Neuron (in vitro differentiated cells): ENCODE measurements at regions not wholly inside any gene's neighbourhood (a gene's known extent, or its start where the extent isn't known, plus 50 kb on each side); places are given as distances from the start of the nearest gene placed in this dataset.

Experiments used
- H2AFZ ChIP-seq: one replicate; pipeline ENCODE4 v1.6.1; 2013; ENCODE audit warnings: low read depth, mild to moderate bottlenecking, inconsistent platforms, low read length, moderate library complexity
- H3K27me3 ChIP-seq: one replicate; pipeline ENCODE4 v1.6.1; 2013; ENCODE audit warnings: low read length; ENCODE audit not compliant: insufficient read depth
- H3K36me3 ChIP-seq: one replicate; pipeline ENCODE4 v1.6.1; 2013; ENCODE audit warnings: low read length; ENCODE audit not compliant: insufficient read depth
- H3K4me1 ChIP-seq: one replicate; pipeline ENCODE4 v1.6.1; 2013; ENCODE audit warnings: low read length; ENCODE audit not compliant: insufficient read depth
- H3K4me3 ChIP-seq: 2 replicates; pipeline ENCODE4 v1.5.1; 2013; ENCODE audit warnings: mild to moderate bottlenecking, low read length, moderate library complexity
- H3K9me3 ChIP-seq: one replicate; pipeline ENCODE4 v1.6.1; 2013; ENCODE audit warnings: low read length

- Histone ChIP-seq H3K4me1 (no peaks in the 10 kb centered on the region), H3K9me3 (no peaks in the 10 kb centered on the region), H3K27me3 (no peaks in the 10 kb centered on the region), H3K36me3 (no peaks in the 10 kb centered on the region), H2AFZ (no peak overlapping the region), H3K4me3 (no peak overlapping the region)
These were observed 1006.8 kb upstream of the SEMA6D start for GRCh38 chr15:46710401-46710960.

DNA sequence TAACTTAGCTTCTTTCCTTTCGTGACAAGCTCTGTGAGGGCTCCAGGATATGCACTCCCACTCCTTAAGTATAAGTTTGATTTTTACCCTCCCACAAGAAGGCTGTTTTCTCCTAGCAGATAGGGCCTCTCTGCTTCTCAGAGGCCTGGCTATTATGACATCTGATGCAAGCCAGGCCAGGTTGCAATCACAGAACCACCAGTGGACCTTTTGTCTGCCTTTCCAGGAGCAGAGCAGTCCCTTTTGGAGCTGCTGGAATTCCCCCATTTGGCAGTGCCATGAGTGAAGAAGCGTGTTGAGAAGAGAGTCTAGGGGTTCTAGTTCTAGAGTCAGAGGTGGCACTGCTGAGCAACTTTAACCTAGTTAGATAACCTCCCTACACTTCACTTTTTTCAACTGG, 1004.3 kb upstream of the SEMA6D start:
- H3K9me3 ChIP-seq, result no peaks in the 10 kb centered on the region
- no peaks in the 10 kb centered on the region for H3K4me1 ChIP-seq
- H3K27me3 ChIP-seq, result no peaks in the 10 kb centered on the region
- no peak overlapping the region for H3K4me3 ChIP-seq
- H3K36me3 ChIP-seq, result no peaks in the 10 kb centered on the region
- no peak overlapping the region for H2AFZ ChIP-seq

DNA sequence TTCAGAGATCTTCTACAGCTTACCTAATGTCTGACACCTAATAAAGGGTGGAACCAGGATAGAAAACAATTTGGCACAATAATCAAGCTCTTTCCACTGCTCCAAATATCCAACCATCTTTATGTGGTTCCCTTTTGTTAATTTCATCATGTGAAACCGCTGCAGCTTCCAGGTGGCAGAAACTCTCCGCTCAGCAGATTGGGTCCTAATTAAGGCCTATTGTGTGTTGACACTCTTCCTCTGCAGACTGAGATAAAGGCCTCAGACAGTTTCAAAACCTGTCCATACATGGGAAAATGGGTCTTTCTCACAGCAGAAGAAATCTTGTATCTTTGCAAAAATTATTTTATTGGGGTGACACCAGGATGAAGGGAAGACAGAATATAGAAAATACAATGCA, 1002.4 kb upstream of the SEMA6D start:
- H3K36me3 ChIP-seq, result no peaks in the 10 kb centered on the region
- no peak overlapping the region for H3K4me3 ChIP-seq
- H2AFZ ChIP-seq, result no peak overlapping the region

GRCh38 chr15:46723308-46723707, 994.0 kb upstream of the SEMA6D start:
- Histone ChIP-seq H3K27me3 (no peaks in the 10 kb centered on the region), H3K4me1 (no peaks in the 10 kb centered on the region), H3K4me3 (no peak overlapping the region), H3K9me3 (no peaks in the 10 kb centered on the region), H3K36me3 (no peaks in the 10 kb centered on the region), H2AFZ (no peak overlapping the region)

More for the DNA sequence above, 1002.4 kb upstream of the SEMA6D start:
- Histone ChIP-seq H3K4me1 (no peaks in the 10 kb centered on the region), H3K27me3 (no peaks in the 10 kb centered on the region), H3K9me3 (no peaks in the 10 kb centered on the region)

GRCh38 chr15:46732060-46732459, 985.2 kb upstream of the SEMA6D start:
- no peak overlapping the region for H2AFZ ChIP-seq

GRCh38 chr15:46735115-46735514, 982.2 kb upstream of the SEMA6D start:
- Histone ChIP-seq H2AFZ (no peak overlapping the region), H3K4me1 (no peaks in the 10 kb centered on the region), H3K36me3 (no peaks in the 10 kb centered on the region), H3K27me3 (no peaks in the 10 kb centered on the region), H3K4me3 (no peak overlapping the region), H3K9me3 (no peaks in the 10 kb centered on the region)

More at GRCh38 chr15:46732060-46732459, 985.2 kb upstream of the SEMA6D start:
- no peaks in the 10 kb centered on the region for H3K27me3 ChIP-seq
- H3K4me1 ChIP-seq, result no peaks in the 10 kb centered on the region
- no peaks in the 10 kb centered on the region for H3K36me3 ChIP-seq
- peaks cover 2% of the 10 kb centered on the region for H3K9me3 ChIP-seq
- no peak overlapping the region for H3K4me3 ChIP-seq

DNA sequence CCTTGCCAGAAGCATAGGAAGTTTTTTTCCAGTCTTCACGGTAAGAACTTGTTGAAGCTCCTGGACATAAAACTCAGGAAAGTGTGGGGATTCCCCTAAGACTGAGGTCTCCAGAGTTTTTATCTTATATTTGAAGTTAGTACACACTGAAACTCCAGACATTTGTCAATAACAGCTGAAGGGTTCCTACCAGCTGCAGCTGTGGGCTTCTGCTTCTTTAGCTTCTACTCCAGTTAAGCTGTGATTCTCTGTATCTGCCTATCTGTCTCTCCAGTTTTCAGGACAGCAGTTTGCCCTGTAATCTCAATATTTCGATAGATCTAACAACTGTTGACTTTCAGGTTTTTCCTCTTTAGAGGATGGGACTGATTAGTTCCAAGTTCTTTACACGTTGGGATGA, 966.0 kb upstream of the SEMA6D start:
- Histone ChIP-seq H3K4me1 (no peaks in the 10 kb centered on the region), H3K27me3 (no peaks in the 10 kb centered on the region)

DNA sequence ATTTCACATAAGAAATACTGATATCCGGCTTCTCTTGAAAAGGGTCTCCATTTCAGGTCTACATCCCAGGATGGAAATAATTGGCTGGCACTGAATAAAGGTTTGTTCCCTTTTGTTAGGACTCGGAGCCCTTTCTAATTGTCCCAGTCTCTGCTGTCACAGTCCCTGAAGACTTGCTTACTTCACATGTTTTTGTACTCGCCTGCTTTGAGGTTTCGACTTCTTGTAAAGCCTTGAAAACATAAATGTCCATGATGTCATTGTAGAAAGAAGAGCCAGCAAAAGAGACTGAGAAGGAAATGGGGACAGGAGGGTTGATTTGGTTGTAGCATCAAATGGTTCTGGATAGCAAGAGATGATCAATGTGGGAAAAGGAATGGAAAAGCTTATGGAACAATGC, 963.4 kb upstream of the SEMA6D start:
- Histone ChIP-seq H3K4me1 (no peaks in the 10 kb centered on the region), H3K9me3 (no peaks in the 10 kb centered on the region), H3K27me3 (no peaks in the 10 kb centered on the region), H2AFZ (no peak overlapping the region), H3K4me3 (no peak overlapping the region), H3K36me3 (no peaks in the 10 kb centered on the region)

More for the DNA sequence above, 966.0 kb upstream of the SEMA6D start:
- H3K9me3 ChIP-seq, result no peaks in the 10 kb centered on the region
- H3K4me3 ChIP-seq, result no peak overlapping the region
- H3K36me3 ChIP-seq, result no peaks in the 10 kb centered on the region
- no peak overlapping the region for H2AFZ ChIP-seq

- no peak overlapping the region for H2AFZ ChIP-seq
These were observed 954.2 kb upstream of the SEMA6D start for GRCh38 chr15:46763091-46763490.

GRCh38 chr15:46764851-46765250, 952.5 kb upstream of the SEMA6D start:
- H3K4me3 ChIP-seq, result no peak overlapping the region
- H3K4me1 ChIP-seq, result no peaks in the 10 kb centered on the region
- H2AFZ ChIP-seq, result no peak overlapping the region
- no peaks in the 10 kb centered on the region for H3K9me3 ChIP-seq
- H3K27me3 ChIP-seq, result no peaks in the 10 kb centered on the region
- H3K36me3 ChIP-seq, result no peaks in the 10 kb centered on the region

More at GRCh38 chr15:46763091-46763490, 954.2 kb upstream of the SEMA6D start:
- no peaks in the 10 kb centered on the region for H3K9me3 ChIP-seq
- no peaks in the 10 kb centered on the region for H3K4me1 ChIP-seq
- H3K4me3 ChIP-seq, result no peak overlapping the region
- H3K36me3 ChIP-seq, result no peaks in the 10 kb centered on the region
- no peaks in the 10 kb centered on the region for H3K27me3 ChIP-seq

DNA sequence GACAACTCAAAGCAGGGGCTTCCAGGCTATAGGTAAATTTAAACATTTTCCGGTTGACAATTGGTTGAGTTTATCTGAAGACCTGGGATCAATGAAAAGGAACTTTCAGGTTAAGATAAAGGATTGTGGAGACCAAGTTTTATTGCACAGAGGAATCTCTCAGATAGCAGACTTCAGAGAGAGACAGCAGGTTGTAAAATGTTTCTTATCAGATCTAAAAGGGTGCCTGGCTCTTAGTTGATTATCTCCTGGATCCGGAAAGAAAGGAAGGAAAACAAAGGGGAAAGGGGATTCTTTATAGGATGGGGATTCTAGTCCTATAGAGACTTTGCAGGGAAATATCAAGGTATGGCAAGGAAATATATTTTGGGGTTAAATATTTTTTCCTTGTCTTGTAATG, 951.3 kb upstream of the SEMA6D start:
- H3K4me1 ChIP-seq, result no peaks in the 10 kb centered on the region
- H3K27me3 ChIP-seq, result no peaks in the 10 kb centered on the region
- H3K36me3 ChIP-seq, result no peaks in the 10 kb centered on the region
- H2AFZ ChIP-seq, result no peak overlapping the region
- H3K4me3 ChIP-seq, result no peak overlapping the region
- H3K9me3 ChIP-seq, result no peaks in the 10 kb centered on the region

DNA sequence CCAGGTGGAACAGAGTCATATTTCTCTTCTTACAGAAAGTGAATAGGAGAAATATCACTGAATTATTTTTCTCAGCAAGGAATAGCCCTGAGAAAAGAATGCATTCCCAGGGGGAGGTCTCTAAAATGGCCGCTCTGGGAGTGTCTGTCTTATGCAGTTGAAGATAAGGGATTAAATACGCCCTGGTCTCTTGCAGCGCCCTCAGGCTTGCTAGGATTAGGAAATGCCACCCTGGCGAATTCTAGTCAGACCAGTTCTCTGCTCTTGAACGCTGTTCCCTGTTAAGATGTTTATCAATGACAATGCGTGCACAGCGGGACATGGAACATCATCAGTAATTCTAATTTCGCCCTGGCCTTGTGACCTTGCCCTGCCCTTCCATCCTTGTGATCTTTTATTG, 949.0 kb upstream of the SEMA6D start:
- H2AFZ ChIP-seq, result no peak overlapping the region
- no peaks in the 10 kb centered on the region for H3K27me3 ChIP-seq
- no peaks in the 10 kb centered on the region for H3K9me3 ChIP-seq
- H3K4me1 ChIP-seq, result no peaks in the 10 kb centered on the region
- no peak overlapping the region for H3K4me3 ChIP-seq
- H3K36me3 ChIP-seq, result no peaks in the 10 kb centered on the region

GRCh38 chr15:46773016-46773415, 944.3 kb upstream of the SEMA6D start:
- H3K4me3 ChIP-seq, result no peak overlapping the region
- H2AFZ ChIP-seq, result no peak overlapping the region
- no peaks in the 10 kb centered on the region for H3K36me3 ChIP-seq
- H3K27me3 ChIP-seq, result no peaks in the 10 kb centered on the region
- H3K4me1 ChIP-seq, result no peaks in the 10 kb centered on the region
- no peaks in the 10 kb centered on the region for H3K9me3 ChIP-seq

DNA sequence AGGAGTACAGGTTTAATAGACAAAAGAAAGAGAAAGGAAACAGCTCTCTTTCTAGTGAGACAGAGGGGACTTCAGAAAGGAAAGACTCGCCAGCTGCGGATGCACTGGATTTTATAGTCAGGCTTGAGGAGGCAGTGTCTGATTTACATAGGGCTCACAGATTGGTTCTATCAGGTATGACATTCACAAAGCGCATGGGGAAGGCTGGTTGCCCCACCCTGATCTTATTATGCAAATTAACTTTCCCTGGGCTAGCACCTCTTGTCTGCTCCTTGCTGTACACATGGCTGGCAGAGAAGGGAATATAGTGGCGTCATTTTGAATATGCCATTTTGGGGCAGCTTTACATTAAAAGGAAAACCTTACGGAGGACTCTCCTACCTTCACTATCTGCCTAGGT, 938.4 kb upstream of the SEMA6D start:
- Histone ChIP-seq H3K36me3 (no peaks in the 10 kb centered on the region), H2AFZ (no peak overlapping the region), H3K27me3 (no peaks in the 10 kb centered on the region), H3K9me3 (no peaks in the 10 kb centered on the region), H3K4me1 (no peaks in the 10 kb centered on the region), H3K4me3 (no peak overlapping the region)
